ENCODE measurements at regions not wholly inside any gene's neighbourhood (a gene's known extent, or its start where the extent isn't known, plus 50 kb on each side); places are given as distances from the start of the nearest gene placed in this dataset.

DNA sequence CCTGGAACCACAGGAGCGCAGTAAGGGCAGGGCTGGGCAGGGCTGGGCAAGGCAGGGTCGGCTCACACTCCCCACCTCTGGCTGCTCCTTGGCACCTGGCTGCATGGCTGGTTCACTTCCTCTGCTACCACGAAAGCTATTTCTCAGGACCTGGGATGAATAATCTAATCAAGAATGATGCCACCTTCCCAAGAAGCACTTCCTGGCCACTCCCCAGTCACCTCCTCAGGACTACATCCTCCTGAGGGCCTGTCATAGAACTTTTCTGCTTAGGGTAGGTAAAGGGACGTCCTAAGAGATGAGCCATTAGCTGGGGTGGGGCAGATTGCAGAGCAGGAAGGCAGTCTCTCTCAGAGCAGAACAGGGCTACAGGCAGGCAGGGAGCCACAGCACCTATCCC, 288.2 kb upstream of the MAP3K1 start:
- H3K9me3 ChIP-seq (ENCODE audit: low read depth): no peaks in the 10 kb centered on the region
- H3K27me3 ChIP-seq: no peaks in the 10 kb centered on the region
- no peaks in the 10 kb centered on the region for H3K36me3 ChIP-seq
- TF ChIP-seq, protein P1, sequence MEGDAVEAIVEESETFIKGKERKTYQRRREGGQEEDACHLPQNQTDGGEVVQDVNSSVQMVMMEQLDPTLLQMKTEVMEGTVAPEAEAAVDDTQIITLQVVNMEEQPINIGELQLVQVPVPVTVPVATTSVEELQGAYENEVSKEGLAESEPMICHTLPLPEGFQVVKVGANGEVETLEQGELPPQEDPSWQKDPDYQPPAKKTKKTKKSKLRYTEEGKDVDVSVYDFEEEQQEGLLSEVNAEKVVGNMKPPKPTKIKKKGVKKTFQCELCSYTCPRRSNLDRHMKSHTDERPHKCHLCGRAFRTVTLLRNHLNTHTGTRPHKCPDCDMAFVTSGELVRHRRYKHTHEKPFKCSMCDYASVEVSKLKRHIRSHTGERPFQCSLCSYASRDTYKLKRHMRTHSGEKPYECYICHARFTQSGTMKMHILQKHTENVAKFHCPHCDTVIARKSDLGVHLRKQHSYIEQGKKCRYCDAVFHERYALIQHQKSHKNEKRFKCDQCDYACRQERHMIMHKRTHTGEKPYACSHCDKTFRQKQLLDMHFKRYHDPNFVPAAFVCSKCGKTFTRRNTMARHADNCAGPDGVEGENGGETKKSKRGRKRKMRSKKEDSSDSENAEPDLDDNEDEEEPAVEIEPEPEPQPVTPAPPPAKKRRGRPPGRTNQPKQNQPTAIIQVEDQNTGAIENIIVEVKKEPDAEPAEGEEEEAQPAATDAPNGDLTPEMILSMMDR (IDR thresholded peaks at IDR 0.05; ENCODE audit: low read depth, low read length): no peak
- H3K4me1 ChIP-seq (ENCODE audit: low read depth): peaks cover 11% of the 10 kb centered on the region
- no peak overlapping the region for H3K4me3 ChIP-seq
- DNase-seq (ENCODE audit: low read depth in 1 of 2, low spot score in 1 of 2): no peak
- H3K27ac ChIP-seq: no peak overlapping the region

DNA sequence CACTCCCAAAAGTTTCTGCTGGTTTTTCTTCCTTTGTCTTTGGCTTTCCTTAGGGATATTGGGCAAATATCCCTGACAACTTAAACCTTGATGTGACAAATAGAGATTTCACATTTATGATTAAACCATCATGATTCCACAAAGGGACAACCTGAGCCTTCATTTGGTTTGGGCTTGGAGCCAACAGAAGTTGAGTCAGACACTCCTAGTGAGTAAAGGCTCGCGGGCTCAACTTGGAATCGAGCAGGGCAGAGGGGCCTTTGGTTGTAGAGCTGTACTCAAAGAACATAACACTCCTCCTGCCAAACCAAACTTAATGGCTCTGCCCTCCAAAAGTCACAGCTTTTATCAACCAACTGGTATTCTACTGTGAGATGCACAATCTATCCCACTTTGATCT, 290.2 kb upstream of the MAP3K1 start:
- no peaks in the 10 kb centered on the region for H3K27me3 ChIP-seq
- H3K36me3 ChIP-seq: no peaks in the 10 kb centered on the region
- TF ChIP-seq, protein P1 (IDR thresholded peaks at IDR 0.05; ENCODE audit: low read depth, low read length): no peak
- H3K4me1 ChIP-seq (ENCODE audit: low read depth): peaks cover 11% of the 10 kb centered on the region
- no peak overlapping the region for H3K4me3 ChIP-seq
- H3K27ac ChIP-seq: no peak overlapping the region
- no peaks in the 10 kb centered on the region for H3K9me3 ChIP-seq (ENCODE audit: low read depth)
- peak in 1 of 2 donors; percentile 39 for DNase-seq (ENCODE audit: low read depth in 1 of 2, low spot score in 1 of 2)

DNA sequence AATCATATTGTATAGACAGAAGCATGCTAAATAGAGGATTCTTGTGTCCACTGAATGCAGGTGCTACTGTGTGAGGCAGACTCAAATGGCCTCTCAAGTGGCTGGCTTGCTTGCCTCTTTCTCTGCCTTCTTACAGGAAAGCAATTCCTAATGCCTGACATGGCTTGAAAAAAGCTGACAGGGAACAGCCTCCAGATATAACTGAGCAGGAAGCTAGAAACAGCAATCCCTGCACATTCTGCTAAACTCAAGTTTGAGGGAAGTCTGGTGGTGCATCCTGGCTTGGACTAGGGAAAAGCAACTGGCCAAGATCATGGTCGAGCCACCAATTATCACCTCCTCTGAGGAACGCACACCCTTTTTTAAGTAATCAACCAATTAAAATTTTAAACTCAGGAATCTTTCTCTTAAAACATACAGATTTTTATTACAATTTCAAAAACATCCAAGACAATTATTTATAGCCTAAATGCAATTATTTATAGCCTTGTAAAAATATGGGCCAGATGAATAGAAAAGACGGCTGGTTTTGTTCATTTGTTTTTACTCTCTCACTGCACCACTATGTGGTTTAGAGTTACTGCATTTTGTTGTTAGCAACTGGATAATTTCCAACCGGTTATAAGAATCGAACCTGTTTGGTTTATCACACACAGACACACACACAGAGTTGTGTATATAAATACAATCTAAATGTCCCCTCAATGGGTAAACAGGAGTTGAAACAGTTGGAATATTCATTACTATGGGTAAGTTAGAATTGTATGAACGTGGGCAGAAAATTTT, 290.9 kb upstream of the ANKRD55 start:
- Histone ChIP-seq H3K27me3 (no peaks in the 10 kb centered on the region), H3K27ac (peak overlapping the region; percentile 34), H3K4me1 (ENCODE audit: low read depth) (peaks cover 11% of the 10 kb centered on the region), H3K4me3 (no peak overlapping the region), H3K36me3 (no peaks in the 10 kb centered on the region), H3K9me3 (ENCODE audit: low read depth) (no peaks in the 10 kb centered on the region)
- TF ChIP-seq, protein P1 (IDR thresholded peaks at IDR 0.05; ENCODE audit: low read depth, low read length): no peak
- peak; percentile 12 to 64 for DNase-seq (ENCODE audit: low read depth in 1 of 2, low spot score in 1 of 2)

DNA sequence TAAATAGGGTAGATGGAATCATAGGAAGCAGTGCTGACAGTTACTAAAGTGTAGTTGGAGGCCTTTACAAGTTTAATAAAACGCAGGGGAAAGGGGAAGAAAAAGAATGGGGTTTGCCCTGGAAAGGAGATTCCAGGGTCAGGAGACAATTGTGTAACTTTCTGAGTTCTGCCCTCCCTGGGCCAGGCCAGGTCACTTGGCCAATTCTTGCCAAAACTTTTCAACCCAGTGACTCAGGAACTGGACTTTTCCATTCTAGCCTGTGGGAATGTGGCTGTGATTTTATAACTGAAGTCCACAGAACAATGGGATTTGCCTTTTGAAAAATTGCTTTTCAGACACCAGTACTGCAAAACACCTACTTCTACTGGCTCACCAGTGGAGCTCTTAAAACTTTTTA, 289.8 kb upstream of the ANKRD55 start:
- Histone ChIP-seq H3K27ac (no peak overlapping the region), H3K36me3 (no peaks in the 10 kb centered on the region), H3K9me3 (ENCODE audit: low read depth) (no peaks in the 10 kb centered on the region), H3K4me3 (no peak overlapping the region), H3K27me3 (no peaks in the 10 kb centered on the region), H3K4me1 (ENCODE audit: low read depth) (peaks cover 11% of the 10 kb centered on the region)
- TF ChIP-seq, protein P1 (IDR thresholded peaks at IDR 0.05; ENCODE audit: low read depth, low read length): no peak
- peak in 1 of 2 donors; percentile 67 for DNase-seq (ENCODE audit: low read depth in 1 of 2, low spot score in 1 of 2)

DNA sequence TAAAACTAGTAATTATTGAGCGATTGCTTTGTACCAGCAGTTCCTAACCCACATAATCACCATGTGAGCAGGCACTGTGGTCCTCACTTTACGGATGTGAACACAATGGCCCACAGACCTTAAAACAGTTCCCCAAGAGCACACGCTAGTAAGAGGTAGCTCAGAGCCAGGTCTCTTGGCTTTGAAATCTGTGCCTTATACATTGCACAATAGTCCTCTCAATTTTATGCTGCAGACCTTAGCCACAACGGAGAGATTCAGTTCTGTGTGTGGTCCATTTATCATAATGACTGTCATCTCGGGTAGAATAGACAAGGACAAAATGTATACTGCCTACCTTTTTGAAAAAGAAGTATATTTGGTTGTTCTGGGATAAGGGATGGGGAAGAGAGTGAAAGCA, 289.0 kb upstream of the ANKRD55 start:
- TF ChIP-seq, protein P1 (IDR thresholded peaks at IDR 0.05; ENCODE audit: low read depth, low read length): no peak
- H3K9me3 ChIP-seq (ENCODE audit: low read depth): no peaks in the 10 kb centered on the region

More for the DNA sequence above, 289.0 kb upstream of the ANKRD55 start:
- no peaks in the 10 kb centered on the region for H3K27me3 ChIP-seq
- no peaks in the 10 kb centered on the region for H3K36me3 ChIP-seq
- no peak overlapping the region for H3K4me3 ChIP-seq
- no peak for DNase-seq (ENCODE audit: low read depth in 1 of 2, low spot score in 1 of 2)
- H3K4me1 ChIP-seq (ENCODE audit: low read depth): peaks cover 11% of the 10 kb centered on the region
- H3K27ac ChIP-seq: no peak overlapping the region
